Mucosa of stomach (tissue), 1 donor: ENCODE measurements at regions not wholly inside any gene's neighbourhood (a gene's known extent, or its start where the extent isn't known, plus 50 kb on each side); places are given as distances from the start of the nearest gene placed in this dataset.

Experiments
- H3K27me3 ChIP-seq: one replicate; pipeline ENCODE4 v1.7.0; 2013; ENCODE audit warnings: mild to moderate bottlenecking, low read length; ENCODE audit not compliant: control insufficient read depth, insufficient read depth
- H3K36me3 ChIP-seq: one replicate; pipeline ENCODE4 v1.7.0; 2013; ENCODE audit warnings: low read length; ENCODE audit not compliant: control insufficient read depth, insufficient read depth
- H3K4me1 ChIP-seq: one replicate; pipeline ENCODE4 v1.7.0; 2013; ENCODE audit warnings: mild to moderate bottlenecking, low read length; ENCODE audit not compliant: control insufficient read depth, insufficient read depth
- H3K4me3 ChIP-seq: one replicate; pipeline ENCODE4 v1.7.0; 2013; ENCODE audit warnings: low read length
- H3K9ac ChIP-seq: one replicate; pipeline ENCODE4 v1.7.0; 2013; ENCODE audit warnings: mild to moderate bottlenecking, low read length, moderate library complexity
- H3K9me3 ChIP-seq: one replicate; pipeline ENCODE4 v1.7.0; 2013; ENCODE audit warnings: mild to moderate bottlenecking, low read length, moderate library complexity; ENCODE audit not compliant: control insufficient read depth
- donor health status: Pancreatic carcinoma.

GRCh38 chr6:169072127-169073042 lies 181.3 kb downstream of the THBS2 start:
- H3K4me1 ChIP-seq, result no peaks in the 10 kb centered on the region
- H3K4me3 ChIP-seq, result no peak overlapping the region

GRCh38 chr6:169071394-169071793 lies 182.3 kb downstream of the THBS2 start:
- H3K4me3 ChIP-seq, result no peak overlapping the region
- no peaks in the 10 kb centered on the region for H3K27me3 ChIP-seq
- H3K9ac ChIP-seq, result no peak overlapping the region
- no peaks in the 10 kb centered on the region for H3K36me3 ChIP-seq
- no peaks in the 10 kb centered on the region for H3K4me1 ChIP-seq
- no peaks in the 10 kb centered on the region for H3K9me3 ChIP-seq

More at GRCh38 chr6:169072127-169073042, 181.3 kb downstream of the THBS2 start:
- H3K36me3 ChIP-seq, result no peaks in the 10 kb centered on the region
- H3K9ac ChIP-seq, result no peak overlapping the region
- no peaks in the 10 kb centered on the region for H3K27me3 ChIP-seq
- H3K9me3 ChIP-seq, result no peaks in the 10 kb centered on the region

GRCh38 chr6:169070506-169071176 lies 183.0 kb downstream of the THBS2 start:
- no peak overlapping the region for H3K4me3 ChIP-seq

GRCh38 chr6:169069356-169069755 lies 184.3 kb downstream of the THBS2 start:
- no peak overlapping the region for H3K9ac ChIP-seq
- no peaks in the 10 kb centered on the region for H3K9me3 ChIP-seq
- H3K4me3 ChIP-seq, result no peak overlapping the region
- no peaks in the 10 kb centered on the region for H3K27me3 ChIP-seq
- H3K36me3 ChIP-seq, result no peaks in the 10 kb centered on the region
- no peaks in the 10 kb centered on the region for H3K4me1 ChIP-seq

More at GRCh38 chr6:169070506-169071176, 183.0 kb downstream of the THBS2 start:
- Histone ChIP-seq H3K9ac (no peak overlapping the region), H3K4me1 (no peaks in the 10 kb centered on the region), H3K36me3 (no peaks in the 10 kb centered on the region), H3K9me3 (no peaks in the 10 kb centered on the region), H3K27me3 (no peaks in the 10 kb centered on the region)

GRCh38 chr6:169064194-169064593 lies 189.5 kb downstream of the THBS2 start:
- no peaks in the 10 kb centered on the region for H3K27me3 ChIP-seq
- H3K9me3 ChIP-seq, result no peaks in the 10 kb centered on the region
- H3K4me1 ChIP-seq, result no peaks in the 10 kb centered on the region
- no peak overlapping the region for H3K9ac ChIP-seq
- H3K4me3 ChIP-seq, result no peak overlapping the region
- H3K36me3 ChIP-seq, result no peaks in the 10 kb centered on the region

- Histone ChIP-seq H3K27me3 (no peaks in the 10 kb centered on the region), H3K36me3 (no peaks in the 10 kb centered on the region), H3K4me1 (no peaks in the 10 kb centered on the region), H3K4me3 (no peak overlapping the region), H3K9me3 (no peaks in the 10 kb centered on the region), H3K9ac (no peak overlapping the region)
These were observed 191.4 kb downstream of the THBS2 start for GRCh38 chr6:169062272-169062671.

- Histone ChIP-seq H3K9ac (no peak overlapping the region), H3K4me1 (no peaks in the 10 kb centered on the region), H3K27me3 (no peaks in the 10 kb centered on the region), H3K36me3 (no peaks in the 10 kb centered on the region), H3K9me3 (no peaks in the 10 kb centered on the region), H3K4me3 (no peak overlapping the region)
These were observed 195.0 kb downstream of the THBS2 start for GRCh38 chr6:169058634-169059033.

GRCh38 chr6:169052462-169052861 lies 201.2 kb downstream of the THBS2 start:
- Histone ChIP-seq H3K9me3 (no peaks in the 10 kb centered on the region), H3K4me1 (no peaks in the 10 kb centered on the region), H3K4me3 (no peak overlapping the region), H3K9ac (no peak overlapping the region), H3K27me3 (no peaks in the 10 kb centered on the region), H3K36me3 (no peaks in the 10 kb centered on the region)

- Histone ChIP-seq H3K27me3 (no peaks in the 10 kb centered on the region), H3K36me3 (no peaks in the 10 kb centered on the region), H3K9me3 (no peaks in the 10 kb centered on the region), H3K4me3 (no peak overlapping the region), H3K9ac (no peak overlapping the region), H3K4me1 (no peaks in the 10 kb centered on the region)
These were observed 202.3 kb downstream of the THBS2 start for GRCh38 chr6:169051371-169051770.

- no peak overlapping the region for H3K4me3 ChIP-seq
- H3K9me3 ChIP-seq, result no peaks in the 10 kb centered on the region
- no peaks in the 10 kb centered on the region for H3K27me3 ChIP-seq
- H3K36me3 ChIP-seq, result no peaks in the 10 kb centered on the region
- no peak overlapping the region for H3K9ac ChIP-seq
- no peaks in the 10 kb centered on the region for H3K4me1 ChIP-seq
These were observed 204.8 kb downstream of the THBS2 start for GRCh38 chr6:169048865-169049205.

GRCh38 chr6:169048185-169048864 lies 205.3 kb downstream of the THBS2 start:
- H3K9ac ChIP-seq, result no peak overlapping the region
- no peaks in the 10 kb centered on the region for H3K9me3 ChIP-seq
- no peaks in the 10 kb centered on the region for H3K27me3 ChIP-seq
- no peak overlapping the region for H3K4me3 ChIP-seq
- no peaks in the 10 kb centered on the region for H3K36me3 ChIP-seq
- no peaks in the 10 kb centered on the region for H3K4me1 ChIP-seq

- Histone ChIP-seq H3K27me3 (no peaks in the 10 kb centered on the region), H3K36me3 (no peaks in the 10 kb centered on the region), H3K4me3 (no peak overlapping the region), H3K4me1 (no peaks in the 10 kb centered on the region), H3K9me3 (no peaks in the 10 kb centered on the region), H3K9ac (no peak overlapping the region)
These were observed 206.3 kb downstream of the THBS2 start for GRCh38 chr6:169047345-169047744.
